Fibroblast of lung (primary cell): ENCODE measurements at regions not wholly inside any gene's neighbourhood (a gene's known extent, or its start where the extent isn't known, plus 50 kb on each side); places are given as distances from the start of the nearest gene placed in this dataset.

Source experiments
- EZH2 ChIP-seq: IDR thresholded peaks from 2 replicates; pipeline ENCODE4 v1.5.1; 2012; ENCODE audit warnings: low read length, control low read depth, mild to moderate bottlenecking; ENCODE audit errors: missing control alignments
- TF ChIP-seq, protein P1 (sequence below), 2 donors: IDR thresholded peaks in 1 of 2; conservative IDR thresholded peaks in 1 of 2; 1 replicate in 1 of 2; 2 replicates in 1 of 2; pipeline ENCODE4 v1.5.1; 2011 to 2012; ENCODE audit warnings: low read length in 2 of 2, control low read depth in 1 of 2, inconsistent platforms in 1 of 2, low read depth in 1 of 2, mild to moderate bottlenecking in 1 of 2

DNA sequence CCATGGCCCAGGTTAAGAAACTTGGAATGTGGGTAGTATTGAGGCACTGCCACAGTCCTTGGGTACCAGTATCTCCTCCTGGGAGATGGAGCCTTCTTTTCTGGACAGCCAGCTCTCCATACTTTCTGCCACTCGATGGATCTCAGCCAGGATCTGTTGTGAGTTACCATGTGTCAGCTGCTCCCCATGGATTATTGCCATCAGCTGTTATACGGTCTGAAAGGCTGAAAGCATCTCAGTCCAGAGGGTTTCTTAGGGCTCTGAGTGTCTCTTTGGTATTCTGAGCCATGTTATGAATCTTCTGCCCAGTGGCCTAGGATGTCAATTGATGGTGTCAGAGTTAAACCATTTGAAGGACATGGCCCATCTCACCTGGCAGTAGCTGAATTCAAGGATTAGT lies 197.5 kb downstream of the C7orf25 start:
- TF ChIP-seq, protein P1, sequence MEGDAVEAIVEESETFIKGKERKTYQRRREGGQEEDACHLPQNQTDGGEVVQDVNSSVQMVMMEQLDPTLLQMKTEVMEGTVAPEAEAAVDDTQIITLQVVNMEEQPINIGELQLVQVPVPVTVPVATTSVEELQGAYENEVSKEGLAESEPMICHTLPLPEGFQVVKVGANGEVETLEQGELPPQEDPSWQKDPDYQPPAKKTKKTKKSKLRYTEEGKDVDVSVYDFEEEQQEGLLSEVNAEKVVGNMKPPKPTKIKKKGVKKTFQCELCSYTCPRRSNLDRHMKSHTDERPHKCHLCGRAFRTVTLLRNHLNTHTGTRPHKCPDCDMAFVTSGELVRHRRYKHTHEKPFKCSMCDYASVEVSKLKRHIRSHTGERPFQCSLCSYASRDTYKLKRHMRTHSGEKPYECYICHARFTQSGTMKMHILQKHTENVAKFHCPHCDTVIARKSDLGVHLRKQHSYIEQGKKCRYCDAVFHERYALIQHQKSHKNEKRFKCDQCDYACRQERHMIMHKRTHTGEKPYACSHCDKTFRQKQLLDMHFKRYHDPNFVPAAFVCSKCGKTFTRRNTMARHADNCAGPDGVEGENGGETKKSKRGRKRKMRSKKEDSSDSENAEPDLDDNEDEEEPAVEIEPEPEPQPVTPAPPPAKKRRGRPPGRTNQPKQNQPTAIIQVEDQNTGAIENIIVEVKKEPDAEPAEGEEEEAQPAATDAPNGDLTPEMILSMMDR (conservative IDR thresholded peaks at IDR 0.05 in 1 of 2, IDR thresholded peaks at IDR 0.05 in 1 of 2; ENCODE audit: low read depth in 1 of 2, low read length in 2 of 2): no peak
- no peak for TF ChIP-seq EZH2
